ENCODE measurements at regions not wholly inside any gene's neighbourhood (a gene's known extent, or its start where the extent isn't known, plus 50 kb on each side); places are given as distances from the start of the nearest gene placed in this dataset.

DNA sequence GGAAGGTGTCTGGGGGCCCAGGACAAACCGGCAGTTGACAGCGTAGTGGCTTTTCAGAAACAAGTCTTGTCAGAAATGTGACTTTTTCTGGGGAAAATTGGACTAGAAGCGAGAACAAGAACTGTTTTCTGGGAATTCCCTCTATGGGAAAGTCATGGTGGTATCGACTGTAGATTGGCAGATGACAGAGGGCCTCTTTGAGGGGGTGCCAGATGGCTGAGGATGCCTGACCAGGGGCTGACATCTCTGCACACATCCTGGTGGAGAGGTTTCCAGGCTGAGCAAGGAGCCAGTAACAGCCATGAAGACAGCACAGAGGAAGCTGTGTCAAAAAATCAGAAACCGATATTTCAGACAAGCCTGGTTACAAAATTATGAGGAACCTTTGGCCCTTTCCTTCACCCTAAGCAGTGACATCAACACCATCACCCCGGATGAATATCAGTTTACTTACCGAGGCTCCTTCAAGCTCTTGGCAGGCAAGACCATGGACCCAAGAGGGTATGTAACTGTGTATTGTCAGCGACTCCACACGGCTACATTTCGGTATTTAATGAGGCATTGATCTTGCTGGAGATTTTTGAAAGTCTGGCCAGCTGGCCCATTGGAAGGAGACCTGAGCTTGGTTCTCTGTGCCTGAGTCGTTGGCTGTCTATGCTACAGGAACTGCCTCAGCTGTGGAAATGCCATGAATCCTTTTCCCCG is 1525.3 kb upstream of the TMEM132C start:
- no peak overlapping the region for H3K27ac ChIP-seq
- TF ChIP-seq, protein P1, sequence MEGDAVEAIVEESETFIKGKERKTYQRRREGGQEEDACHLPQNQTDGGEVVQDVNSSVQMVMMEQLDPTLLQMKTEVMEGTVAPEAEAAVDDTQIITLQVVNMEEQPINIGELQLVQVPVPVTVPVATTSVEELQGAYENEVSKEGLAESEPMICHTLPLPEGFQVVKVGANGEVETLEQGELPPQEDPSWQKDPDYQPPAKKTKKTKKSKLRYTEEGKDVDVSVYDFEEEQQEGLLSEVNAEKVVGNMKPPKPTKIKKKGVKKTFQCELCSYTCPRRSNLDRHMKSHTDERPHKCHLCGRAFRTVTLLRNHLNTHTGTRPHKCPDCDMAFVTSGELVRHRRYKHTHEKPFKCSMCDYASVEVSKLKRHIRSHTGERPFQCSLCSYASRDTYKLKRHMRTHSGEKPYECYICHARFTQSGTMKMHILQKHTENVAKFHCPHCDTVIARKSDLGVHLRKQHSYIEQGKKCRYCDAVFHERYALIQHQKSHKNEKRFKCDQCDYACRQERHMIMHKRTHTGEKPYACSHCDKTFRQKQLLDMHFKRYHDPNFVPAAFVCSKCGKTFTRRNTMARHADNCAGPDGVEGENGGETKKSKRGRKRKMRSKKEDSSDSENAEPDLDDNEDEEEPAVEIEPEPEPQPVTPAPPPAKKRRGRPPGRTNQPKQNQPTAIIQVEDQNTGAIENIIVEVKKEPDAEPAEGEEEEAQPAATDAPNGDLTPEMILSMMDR (conservative IDR thresholded peaks at IDR 0.05): no peak

DNA sequence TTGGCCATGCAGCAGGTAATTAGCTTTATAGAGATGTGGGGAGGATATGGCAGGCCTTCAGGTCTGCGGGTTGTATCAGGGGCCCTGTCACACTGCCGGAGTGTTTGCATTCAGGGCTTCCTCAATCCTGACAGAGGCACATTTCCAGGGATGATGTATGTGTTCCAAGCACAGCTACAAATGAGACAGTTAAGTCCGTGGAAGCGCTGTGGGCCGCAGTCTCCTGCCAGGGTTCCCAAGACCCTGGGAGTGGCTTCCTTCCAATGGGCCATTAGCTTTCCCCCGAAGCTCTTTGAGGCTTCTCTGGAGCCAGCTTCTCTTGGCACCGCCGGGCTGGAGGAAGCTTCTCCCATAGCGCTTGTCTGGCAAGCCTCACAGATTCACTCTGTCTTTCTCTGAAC is 1524.7 kb upstream of the TMEM132C start:
- no peak overlapping the region for H3K27ac ChIP-seq
- TF ChIP-seq, protein P1 (conservative IDR thresholded peaks at IDR 0.05): no peak

DNA sequence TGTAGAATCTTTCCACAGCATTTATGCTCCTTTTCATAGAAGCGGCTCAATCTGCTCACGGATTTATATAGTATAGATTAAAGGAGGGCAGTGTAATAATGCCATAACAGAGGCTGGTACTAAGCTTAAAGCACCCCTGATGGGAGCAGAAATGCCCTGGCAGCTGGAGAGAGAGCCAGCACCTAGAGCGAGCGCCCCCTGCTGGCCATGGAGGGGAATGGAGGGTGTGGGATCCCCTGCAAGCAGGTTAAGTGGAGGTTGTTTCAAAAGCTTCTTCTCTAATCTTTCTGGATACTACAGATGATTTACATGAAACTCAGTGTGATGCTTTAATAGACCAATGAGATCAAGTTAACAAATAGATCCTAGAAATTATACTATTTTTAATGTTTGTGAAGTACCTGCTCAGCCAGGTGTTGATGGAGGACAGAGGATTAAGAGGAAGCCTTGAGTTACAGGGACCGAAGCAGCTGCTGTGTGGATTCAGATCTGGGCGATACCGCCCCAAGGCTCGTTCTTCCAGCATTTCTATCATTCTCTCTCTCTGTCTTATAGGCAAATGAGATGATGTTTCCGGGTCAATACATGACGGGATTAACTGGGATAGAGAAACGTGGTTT is 1519.3 kb upstream of the TMEM132C start:
- H3K27ac ChIP-seq: no peak overlapping the region
- TF ChIP-seq, protein P1 (conservative IDR thresholded peaks at IDR 0.05): peak; percentile 78

DNA sequence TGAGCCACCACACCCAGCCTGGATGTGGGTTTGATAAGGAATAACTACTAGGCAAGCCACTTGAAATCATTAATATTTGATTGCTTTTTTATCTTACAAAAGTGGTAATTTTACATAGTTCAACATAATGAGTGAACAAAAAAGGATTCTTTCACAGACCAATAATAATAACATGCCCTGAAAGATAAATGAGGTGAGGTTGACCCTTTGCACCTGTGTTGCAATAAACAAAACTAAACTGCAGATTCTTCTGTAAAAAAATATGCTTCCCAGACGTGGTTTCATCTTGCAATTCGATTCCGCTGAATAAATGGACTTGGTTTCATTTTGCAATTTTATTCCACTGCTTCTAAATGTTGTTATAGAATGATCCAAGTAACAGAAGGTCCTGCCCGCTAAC is 1514.9 kb upstream of the TMEM132C start:
- TF ChIP-seq, protein P1 (conservative IDR thresholded peaks at IDR 0.05): no peak
- H3K27ac ChIP-seq: no peak overlapping the region

DNA sequence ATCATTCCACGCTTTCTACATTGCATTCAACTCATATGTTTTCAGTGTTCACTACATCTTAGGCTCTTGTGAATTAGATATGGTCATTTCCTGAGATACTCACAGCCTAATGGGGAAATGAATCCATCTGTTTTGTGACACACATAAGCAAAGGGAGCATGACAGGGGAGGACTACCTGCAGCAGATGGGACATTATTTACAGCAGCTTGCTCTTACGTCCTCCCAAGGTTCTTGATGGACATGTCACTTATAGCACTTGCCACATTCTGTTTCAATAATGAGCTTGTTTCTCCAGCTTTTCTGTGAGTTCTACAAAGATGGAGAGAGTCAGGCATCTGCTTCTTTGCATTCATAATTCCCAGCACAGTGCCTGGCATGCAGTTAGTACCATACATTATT is 1509.6 kb upstream of the TMEM132C start:
- TF ChIP-seq, protein P1 (conservative IDR thresholded peaks at IDR 0.05): no peak
- no peak overlapping the region for H3K27ac ChIP-seq

DNA sequence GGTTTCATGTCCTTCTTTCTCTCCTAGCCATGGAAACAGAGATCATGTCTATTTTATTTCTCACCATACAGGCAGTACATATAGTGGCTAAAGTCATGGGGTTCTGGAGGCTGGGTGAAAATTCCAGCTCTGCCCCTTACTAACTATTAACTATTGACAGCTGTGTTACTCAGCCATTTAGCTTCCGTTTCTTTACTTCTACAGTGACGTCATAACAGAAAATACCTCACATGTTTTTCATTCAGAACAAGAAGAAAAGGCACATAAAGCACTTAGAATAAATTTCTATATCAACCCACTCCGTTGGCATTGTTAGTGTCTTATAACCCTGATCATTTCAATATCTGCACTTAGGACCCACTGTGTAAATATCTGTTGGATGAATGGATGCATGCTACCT is 1506.9 kb upstream of the TMEM132C start:
- TF ChIP-seq, protein P1 (conservative IDR thresholded peaks at IDR 0.05): no peak
- H3K27ac ChIP-seq: no peak overlapping the region

DNA sequence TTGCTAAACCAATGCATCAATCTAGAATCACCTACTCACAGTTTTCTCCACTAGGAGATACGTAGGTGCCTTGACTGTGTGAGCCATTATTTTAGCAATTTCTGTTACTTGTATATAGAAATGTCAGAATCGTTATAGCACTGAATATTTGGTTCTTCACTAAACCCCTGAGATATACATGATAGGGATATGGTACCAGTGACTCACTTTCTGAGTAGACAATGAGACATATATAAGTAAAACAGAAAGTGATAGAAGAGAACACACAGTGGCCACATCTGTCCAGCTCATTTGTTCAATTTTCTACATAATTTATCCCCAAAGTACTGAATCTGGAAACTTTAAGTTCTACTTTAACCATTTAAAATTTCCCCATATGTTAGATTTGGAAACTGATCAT is 1505.5 kb upstream of the TMEM132C start:
- TF ChIP-seq, protein P1 (conservative IDR thresholded peaks at IDR 0.05): no peak

More for the DNA sequence above, 1505.5 kb upstream of the TMEM132C start:
- H3K27ac ChIP-seq: no peak overlapping the region

Data from VCaP (cell line).